OCI-LY3 (cell line): ENCODE measurements at regions not wholly inside any gene's neighbourhood (a gene's known extent, or its start where the extent isn't known, plus 50 kb on each side); places are given as distances from the start of the nearest gene placed in this dataset.

Experiments used
- EZH2phosphoT487 ChIP-seq: fragments of 200-600 bp; shearing (Covaris generic); IDR thresholded peaks from 2 replicates; pipeline ENCODE4 v1.6.1; 2018; ENCODE audit warnings: antibody characterized with exemption, mixed run types, low read depth
- TF ChIP-seq, protein P1 (sequence below): fragments of 200-600, 300-600 bp; sonication (generic); IDR thresholded peaks from 2 replicates; pipeline ENCODE4 v1.5.1; 2014; ENCODE audit warnings: antibody characterized with exemption, low read length, low read depth

DNA sequence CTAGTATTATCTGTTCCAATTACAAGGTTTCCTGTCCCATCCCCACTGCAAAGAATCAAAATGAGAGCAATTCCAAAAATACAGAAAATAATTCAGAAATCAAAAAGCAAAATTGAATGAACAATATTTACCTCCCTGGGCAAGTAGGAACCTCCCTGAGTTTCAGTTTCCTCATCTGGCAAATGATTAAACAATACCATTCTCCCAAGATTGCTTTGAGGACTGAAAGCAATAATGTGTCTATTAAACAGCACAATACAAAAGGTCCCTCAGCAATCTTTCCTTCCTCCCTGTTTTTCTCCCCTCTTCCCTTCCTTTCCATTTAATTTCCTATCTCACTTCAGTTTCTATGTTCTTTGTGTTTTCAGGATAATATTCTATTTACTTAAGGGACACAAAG, 171.0 kb downstream of the ZC3H11B start:
- TF ChIP-seq, protein P1, sequence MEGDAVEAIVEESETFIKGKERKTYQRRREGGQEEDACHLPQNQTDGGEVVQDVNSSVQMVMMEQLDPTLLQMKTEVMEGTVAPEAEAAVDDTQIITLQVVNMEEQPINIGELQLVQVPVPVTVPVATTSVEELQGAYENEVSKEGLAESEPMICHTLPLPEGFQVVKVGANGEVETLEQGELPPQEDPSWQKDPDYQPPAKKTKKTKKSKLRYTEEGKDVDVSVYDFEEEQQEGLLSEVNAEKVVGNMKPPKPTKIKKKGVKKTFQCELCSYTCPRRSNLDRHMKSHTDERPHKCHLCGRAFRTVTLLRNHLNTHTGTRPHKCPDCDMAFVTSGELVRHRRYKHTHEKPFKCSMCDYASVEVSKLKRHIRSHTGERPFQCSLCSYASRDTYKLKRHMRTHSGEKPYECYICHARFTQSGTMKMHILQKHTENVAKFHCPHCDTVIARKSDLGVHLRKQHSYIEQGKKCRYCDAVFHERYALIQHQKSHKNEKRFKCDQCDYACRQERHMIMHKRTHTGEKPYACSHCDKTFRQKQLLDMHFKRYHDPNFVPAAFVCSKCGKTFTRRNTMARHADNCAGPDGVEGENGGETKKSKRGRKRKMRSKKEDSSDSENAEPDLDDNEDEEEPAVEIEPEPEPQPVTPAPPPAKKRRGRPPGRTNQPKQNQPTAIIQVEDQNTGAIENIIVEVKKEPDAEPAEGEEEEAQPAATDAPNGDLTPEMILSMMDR, result no peak
- TF ChIP-seq EZH2phosphoT487, result no peak
